Lower leg skin (tissue), 4 donors: ENCODE measurements at regions not wholly inside any gene's neighbourhood (a gene's known extent, or its start where the extent isn't known, plus 50 kb on each side); places are given as distances from the start of the nearest gene placed in this dataset.

Experiments used
- DNase-seq, 2 donors: peaks; one replicate each; pipeline ENCODE4 v3.0.0-alpha.2; 2019; ENCODE audit warnings: low spot score in 2 of 2
- H3K4me3 ChIP-seq: fragments of 200-600 bp; sonication (generic); 2 replicates; pipeline ENCODE4 v1.5.1; 2017; ENCODE audit warnings: mild to moderate bottlenecking, low read depth; ENCODE audit not compliant: poor library complexity, severe bottlenecking
- POLR2A ChIP-seq, 2 donors: fragments of 450-650 bp; IDR thresholded peaks; one replicate each; pipeline ENCODE4 v1.6.1; 2016 to 2017; ENCODE audit warnings: antibody characterized with exemption in 2 of 2, mild to moderate bottlenecking in 1 of 2, moderate library complexity in 1 of 2
- WGBS, 2 donors: methylation state at CpG; one replicate each; pipeline ENCODE4 v1.1.5; 2018; 5-methylcytosine and 5-hydroxymethylcytosine counted together
- intact Hi-C: fragments of 100-400 bp; cut with DNase I; formaldehyde crosslinking; loops from one replicate; pipeline ENCODE4 v1.15.0; 2023; ENCODE audit warnings: low total_unique reads
- TF ChIP-seq, protein P1 (sequence below), 3 donors: fragments of 450-650 bp; IDR thresholded peaks; one replicate each; pipeline ENCODE4 v1.5.1; 2016; ENCODE audit warnings: antibody characterized with exemption in 3 of 3, mild to moderate bottlenecking in 3 of 3, moderate library complexity in 2 of 3

DNA sequence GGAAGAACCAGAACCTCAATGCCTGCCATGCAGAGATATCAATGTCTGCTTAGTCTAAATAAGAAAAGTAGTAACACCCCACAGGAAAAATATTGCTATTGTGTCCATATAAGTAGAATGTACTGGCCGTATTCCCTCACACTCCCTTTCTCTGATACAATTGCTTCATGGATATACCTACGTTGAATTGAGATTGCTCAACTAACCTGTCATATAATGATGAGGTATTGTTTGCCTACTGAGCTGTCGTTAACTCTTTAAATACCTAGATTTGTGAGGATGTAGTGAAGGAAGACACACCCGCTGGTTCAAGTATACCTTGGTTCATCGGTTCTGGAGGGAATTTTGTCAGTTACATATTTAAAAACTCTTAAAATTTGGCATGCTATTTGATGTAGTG lies 480.7 kb upstream of the TCF4 start:
- WGBS, 2 donors, result 50 to 65% methylated on average over 5 of the region's 5 CpGs
- H3K4me3 ChIP-seq, result no peak overlapping the region
- intact Hi-C loops, result no loop called here
- no peak for DNase-seq
- TF ChIP-seq, protein P1, sequence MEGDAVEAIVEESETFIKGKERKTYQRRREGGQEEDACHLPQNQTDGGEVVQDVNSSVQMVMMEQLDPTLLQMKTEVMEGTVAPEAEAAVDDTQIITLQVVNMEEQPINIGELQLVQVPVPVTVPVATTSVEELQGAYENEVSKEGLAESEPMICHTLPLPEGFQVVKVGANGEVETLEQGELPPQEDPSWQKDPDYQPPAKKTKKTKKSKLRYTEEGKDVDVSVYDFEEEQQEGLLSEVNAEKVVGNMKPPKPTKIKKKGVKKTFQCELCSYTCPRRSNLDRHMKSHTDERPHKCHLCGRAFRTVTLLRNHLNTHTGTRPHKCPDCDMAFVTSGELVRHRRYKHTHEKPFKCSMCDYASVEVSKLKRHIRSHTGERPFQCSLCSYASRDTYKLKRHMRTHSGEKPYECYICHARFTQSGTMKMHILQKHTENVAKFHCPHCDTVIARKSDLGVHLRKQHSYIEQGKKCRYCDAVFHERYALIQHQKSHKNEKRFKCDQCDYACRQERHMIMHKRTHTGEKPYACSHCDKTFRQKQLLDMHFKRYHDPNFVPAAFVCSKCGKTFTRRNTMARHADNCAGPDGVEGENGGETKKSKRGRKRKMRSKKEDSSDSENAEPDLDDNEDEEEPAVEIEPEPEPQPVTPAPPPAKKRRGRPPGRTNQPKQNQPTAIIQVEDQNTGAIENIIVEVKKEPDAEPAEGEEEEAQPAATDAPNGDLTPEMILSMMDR (IDR thresholded peaks at IDR 0.05), result no peak
- TF ChIP-seq POLR2A (IDR thresholded peaks at IDR 0.05), result no peak

DNA sequence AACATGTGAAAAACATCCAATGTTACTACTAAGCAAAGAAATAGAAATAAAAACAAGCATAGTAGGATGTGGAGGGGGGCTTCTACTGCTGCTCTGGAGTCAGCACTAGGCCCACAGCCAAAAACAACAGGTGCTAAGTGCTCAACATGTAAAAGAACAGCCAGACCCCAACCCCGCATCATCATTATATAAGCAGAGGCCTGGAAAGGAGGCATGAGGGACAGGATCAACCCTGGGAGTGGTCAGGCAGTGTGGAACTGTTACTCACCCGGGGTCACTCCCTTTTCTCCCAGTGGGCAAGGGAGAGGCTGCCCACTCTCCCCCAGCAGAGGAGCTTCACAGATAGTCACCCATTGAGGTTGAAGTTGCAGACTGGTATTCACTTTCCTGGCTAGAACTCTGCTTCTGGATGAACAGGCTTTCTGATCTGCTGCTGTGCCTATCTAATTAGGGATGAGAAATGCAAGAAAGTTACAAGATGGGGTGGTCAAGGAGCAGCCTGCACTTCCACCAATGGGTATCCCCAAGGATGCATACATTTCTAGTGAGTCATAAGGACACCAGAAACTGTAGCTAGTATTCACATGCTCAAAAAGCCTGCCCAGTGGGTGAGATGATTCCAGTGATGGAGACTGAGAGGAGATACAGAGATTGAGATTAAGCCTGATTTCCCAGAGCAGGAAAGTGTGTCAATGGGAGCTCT lies 480.1 kb upstream of the TCF4 start:
- intact Hi-C loops, result no loop called here
- WGBS, 2 donors, result 61 to 65% methylated on average over 2 of the region's 2 CpGs
- DNase-seq, result no peak
- TF ChIP-seq, protein P1 (IDR thresholded peaks at IDR 0.05), result no peak
- TF ChIP-seq POLR2A (IDR thresholded peaks at IDR 0.05), result no peak
- no peak overlapping the region for H3K4me3 ChIP-seq

DNA sequence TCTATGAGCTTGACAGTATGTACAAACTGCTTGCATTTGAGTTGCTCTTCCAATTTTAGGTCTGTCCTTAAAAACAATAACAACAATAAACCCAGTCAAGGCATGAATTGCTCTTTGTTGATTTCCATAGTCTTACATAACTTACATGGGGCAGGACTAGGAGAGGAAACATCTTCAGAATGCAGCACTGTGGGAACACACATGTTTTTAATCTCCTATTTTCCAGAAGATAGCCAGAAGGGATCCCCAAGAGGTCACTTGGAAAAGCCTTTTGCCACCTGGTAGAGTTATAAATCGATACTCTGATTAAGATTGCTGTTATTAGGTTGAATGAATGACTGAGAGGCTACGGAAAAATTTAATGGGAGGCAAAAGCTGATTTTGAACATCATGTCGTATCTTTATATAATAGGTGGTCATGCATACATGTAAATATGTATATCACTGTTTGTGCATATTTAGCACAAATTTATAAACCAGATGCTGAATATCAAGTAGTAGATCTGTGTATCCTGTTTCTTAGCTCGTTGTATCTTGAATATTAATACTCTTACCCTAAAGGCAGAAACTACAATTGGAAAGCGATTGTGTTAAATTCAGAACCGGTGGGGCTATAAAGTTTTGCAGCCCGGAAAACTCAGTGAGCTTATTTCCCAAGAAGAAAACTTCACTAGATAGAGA lies 479.4 kb upstream of the TCF4 start:
- WGBS, 2 donors, result 58% methylated on average over 7 of the region's 7 CpGs
- no peak for DNase-seq
- no peak overlapping the region for H3K4me3 ChIP-seq
- intact Hi-C loops, result no loop called here
- TF ChIP-seq, protein P1 (IDR thresholded peaks at IDR 0.05), result no peak
- no peak for TF ChIP-seq POLR2A (IDR thresholded peaks at IDR 0.05)

DNA sequence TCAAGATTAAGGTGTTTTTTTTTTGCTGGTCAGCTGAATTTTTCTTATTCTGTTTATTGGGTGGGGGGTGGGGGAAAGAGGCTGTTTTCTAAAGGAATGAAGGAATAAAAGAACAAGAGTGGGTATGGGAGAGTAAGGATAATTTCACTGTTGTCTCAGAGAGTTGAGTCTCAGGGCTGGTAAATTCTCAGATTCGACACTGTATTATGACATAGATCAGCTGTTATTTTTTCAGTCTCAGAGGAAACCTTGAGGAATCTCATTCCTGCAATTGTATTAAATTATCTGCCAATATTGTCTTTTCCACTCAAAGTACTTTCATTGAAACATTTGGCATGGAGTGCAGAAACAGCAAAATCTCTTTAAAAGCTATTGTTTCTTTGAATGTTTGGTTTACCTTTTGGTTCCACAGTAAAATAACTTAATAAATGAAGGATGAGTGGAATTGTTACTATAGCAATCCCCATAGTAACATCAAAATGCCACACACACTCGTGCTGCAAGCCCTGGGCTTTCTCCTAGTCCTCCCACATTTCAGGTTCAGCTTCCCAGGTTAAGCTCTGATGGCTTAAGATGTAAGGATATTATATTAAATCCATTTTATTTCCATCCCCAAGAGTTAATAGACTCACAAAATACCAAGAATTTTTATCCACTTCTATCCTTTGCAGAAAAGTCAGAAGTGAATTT lies 478.7 kb upstream of the TCF4 start:
- intact Hi-C loops, result no loop called here
- H3K4me3 ChIP-seq, result no peak overlapping the region
- no peak for TF ChIP-seq POLR2A (IDR thresholded peaks at IDR 0.05)
- TF ChIP-seq, protein P1 (IDR thresholded peaks at IDR 0.05), result no peak
- WGBS, 2 donors, result 26 to 52% methylated on average over 2 of the region's 2 CpGs
- no peak for DNase-seq

DNA sequence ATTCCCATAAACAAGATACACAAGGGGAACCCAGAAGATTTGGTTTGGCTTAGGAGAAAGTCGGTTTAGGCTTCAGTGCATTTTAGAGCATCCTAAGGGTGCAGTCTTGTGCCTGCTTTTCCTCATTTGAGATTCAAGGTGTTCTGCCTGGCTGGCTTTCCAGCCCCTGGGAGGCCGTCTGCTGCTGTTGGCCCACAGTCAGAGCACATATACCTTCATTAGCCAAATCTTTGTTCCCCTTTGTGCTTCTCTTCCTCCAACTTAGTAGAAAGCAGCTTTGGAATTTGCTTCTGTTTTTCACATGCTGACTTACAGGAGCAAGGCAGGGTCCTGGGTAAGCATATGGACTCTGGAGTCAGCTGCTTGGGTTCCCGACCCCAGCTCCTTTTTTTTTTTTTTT lies 477.1 kb upstream of the TCF4 start:
- no peak overlapping the region for H3K4me3 ChIP-seq
- intact Hi-C loops, result no loop called here
- TF ChIP-seq POLR2A (IDR thresholded peaks at IDR 0.05), result no peak
- TF ChIP-seq, protein P1 (IDR thresholded peaks at IDR 0.05), result no peak
- 79 to 85% methylated on average over 3 of the region's 3 CpGs for WGBS, 2 donors
- DNase-seq, result no peak
